ENCODE measurements at regions not wholly inside any gene's neighbourhood (a gene's known extent, or its start where the extent isn't known, plus 50 kb on each side); places are given as distances from the start of the nearest gene placed in this dataset.

- peaks cover 35% of the 10 kb centered on the region; the same call in 1 of the 2 replicates for H3K27me3 ChIP-seq (ENCODE audit: insufficient read depth, low read length)
Measured at GRCh38 chr16:73404001-73404400, 356.1 kb upstream of the ZFHX3 start.

GRCh38 chr16:73403291-73403690 lies 355.4 kb upstream of the ZFHX3 start:
- no peaks in the 10 kb centered on the region for H4K20me1 ChIP-seq (ENCODE audit: insufficient read depth)
- no peaks in the 10 kb centered on the region for H3K4me1 ChIP-seq (ENCODE audit: control insufficient read depth in 1 of 2, insufficient read depth in 2 of 2, low read length in 2 of 2)
- no peaks in the 10 kb centered on the region for H3K9me2 ChIP-seq (ENCODE audit: insufficient read depth)
- no peaks in the 10 kb centered on the region for H3K36me3 ChIP-seq (ENCODE audit: control insufficient read depth in 1 of 2, insufficient read depth in 2 of 2, low read length in 2 of 2)
- no peaks in the 10 kb centered on the region for H3K79me2 ChIP-seq (ENCODE audit: insufficient read depth, low read length)
- no peak overlapping the region for H3K4me3 ChIP-seq (replicated peaks in 1 of 2; ENCODE audit: low read depth in 1 of 2, low read length in 2 of 2)
- DNase-seq (ENCODE audit: low read depth, low spot score) = no peak
- no peak overlapping the region for H3K9ac ChIP-seq (ENCODE audit: low read length)
- H3K4me2 ChIP-seq (ENCODE audit: low read length) = no peak overlapping the region
- POLR2A ChIA-PET = no interaction called here
- RAD21 ChIA-PET (ENCODE audit: low non-redundant PET in 1 of 2, low total read pairs in 2 of 2, uncharacterized antibody in 2 of 2, unreplicated experiment in 2 of 2) = no interaction called here
- BruUV-seq (replicated peaks) = no TSS peak
- CTCF ChIA-PET = no interaction called here
- no peaks in the 10 kb centered on the region for H3K9me3 ChIP-seq (ENCODE audit: control insufficient read depth in 1 of 2, insufficient read depth in 1 of 2, low read depth in 1 of 2, low read length in 2 of 2)
- no peak overlapping the region for H2AFZ ChIP-seq (ENCODE audit: low read depth, low read length, poor library complexity, severe bottlenecking)
- no peak for TF ChIP-seq CTCF (IDR thresholded peaks at IDR 0.05 in 2 of 3, conservative IDR thresholded peaks at IDR 0.05 in 1 of 3; ENCODE audit: borderline replicate concordance in 1 of 3, insufficient read depth in 1 of 3, low read depth in 2 of 3, low read length in 2 of 3)
- TF ChIP-seq SRF (IDR thresholded peaks at IDR 0.05; ENCODE audit: low read depth) = no peak
- TF ChIP-seq REST (IDR thresholded peaks at IDR 0.05; ENCODE audit: low read depth) = no peak
- TF ChIP-seq TCF7L2 (IDR thresholded peaks at IDR 0.05; ENCODE audit: borderline replicate concordance, extremely low read depth, insufficient read depth, insufficient read length) = no peak
- TF ChIP-seq CBX3 (IDR thresholded peaks at IDR 0.05; ENCODE audit: low read depth) = no peak
- TF ChIP-seq ZFX (IDR thresholded peaks at IDR 0.05) = no peak
- TF ChIP-seq SP1 (IDR thresholded peaks at IDR 0.05; ENCODE audit: low read depth) = no peak
- TF ChIP-seq ZNF274 (IDR thresholded peaks at IDR 0.05; ENCODE audit: low read depth, low read length) = no peak
- TF ChIP-seq EGR1 (IDR thresholded peaks at IDR 0.05; ENCODE audit: low read depth) = no peak
- no peak for TF ChIP-seq POLR2A (IDR thresholded peaks at IDR 0.05; ENCODE audit: borderline replicate concordance, extremely low read depth, insufficient read depth, insufficient read length)
- TF ChIP-seq POLR2AphosphoS5 (IDR thresholded peaks at IDR 0.05; ENCODE audit: low read depth, low read length) = no peak
- no peak for TF ChIP-seq ELF1 (IDR thresholded peaks at IDR 0.05; ENCODE audit: borderline replicate concordance, low read depth)
- no peak for ATAC-seq
- intact Hi-C loops (cut with micrococcal nuclease) = no loop called here
- H3K27ac ChIP-seq (ENCODE audit: low read depth, low read length) = no peak overlapping the region
- peaks cover 35% of the 10 kb centered on the region; the same call in 1 of the 2 replicates for H3K27me3 ChIP-seq (ENCODE audit: insufficient read depth, low read length)

More at GRCh38 chr16:73404001-73404400, 356.1 kb upstream of the ZFHX3 start:
- Histone ChIP-seq H2AFZ (ENCODE audit: low read depth, low read length, poor library complexity, severe bottlenecking) (no peak overlapping the region), H3K9me3 (ENCODE audit: control insufficient read depth in 1 of 2, insufficient read depth in 1 of 2, low read depth in 1 of 2, low read length in 2 of 2) (no peaks in the 10 kb centered on the region), H3K4me1 (ENCODE audit: control insufficient read depth in 1 of 2, insufficient read depth in 2 of 2, low read length in 2 of 2) (no peaks in the 10 kb centered on the region), H4K20me1 (ENCODE audit: insufficient read depth) (no peaks in the 10 kb centered on the region), H3K27ac (ENCODE audit: low read depth, low read length) (no peak overlapping the region), H3K9me2 (ENCODE audit: insufficient read depth) (no peaks in the 10 kb centered on the region), H3K9ac (ENCODE audit: low read length) (no peak overlapping the region), H3K4me2 (ENCODE audit: low read length) (no peak overlapping the region), H3K79me2 (ENCODE audit: insufficient read depth, low read length) (no peaks in the 10 kb centered on the region), H3K36me3 (ENCODE audit: control insufficient read depth in 1 of 2, insufficient read depth in 2 of 2, low read length in 2 of 2) (no peaks in the 10 kb centered on the region), H3K4me3 (replicated peaks in 1 of 2; ENCODE audit: low read depth in 1 of 2, low read length in 2 of 2) (no peak overlapping the region)
- ChIA-PET RAD21 (ENCODE audit: low non-redundant PET in 1 of 2, low total read pairs in 2 of 2, uncharacterized antibody in 2 of 2, unreplicated experiment in 2 of 2) (no interaction called here), POLR2A (no interaction called here), CTCF (no interaction called here)
- ATAC-seq = no peak
- BruUV-seq (replicated peaks) = no TSS peak
- no peak for DNase-seq (ENCODE audit: low read depth, low spot score)
- intact Hi-C loops (cut with micrococcal nuclease) = no loop called here
- no peak for TF ChIP-seq RAD21 (IDR thresholded peaks at IDR 0.05; ENCODE audit: low read depth)
